Heart left ventricle (tissue), 13 donors: ENCODE measurements at regions not wholly inside any gene's neighbourhood (a gene's known extent, or its start where the extent isn't known, plus 50 kb on each side); places are given as distances from the start of the nearest gene placed in this dataset.

Experiments
- CTCF ChIP-seq, 12 donors: fragments of 200-600 bp; sonication (generic) in 4 of 12; IDR thresholded peaks; one replicate each; pipeline versions ENCODE4 v1.5.0 to v1.8.0; 2018 to 2022; ENCODE audit warnings: antibody characterized with exemption in 12 of 12, mild to moderate bottlenecking in 5 of 12
- POLR2A ChIP-seq, 2 donors: fragments of 450-650 bp; IDR thresholded peaks; one replicate each; pipeline ENCODE4 v1.6.1; 2017; ENCODE audit warnings: antibody characterized with exemption in 2 of 2, mild to moderate bottlenecking in 2 of 2, moderate library complexity in 2 of 2
- donor health status: ischemic (EF 13 %, LVEDD 7.1; RV severe dilation, severe dysfunction).
- donor health status: DM: no; HTN: yes; CAD: no.
- donor health status: DM: no; HTN: no; CAD: no.
- donor health status: ischemic (EF 25% LVEDD 6.9; RV normal size, moderate dysfunction).
- donor health status: ischemic (EF 25% LVEDD 5.7; RV mildly dilated, moderate dysfunction).
- donor health status: ischemic (EF 35%, LVEDD 5.7; RV mildly dilated, moderate dysfunction).
- donor health status: nonischemic (EF 11% LVEDD 7.7; RV severe dilation, severe dysfunction).
- donor health status: DM: yes; HTN: yes; CAD: no.
- donor health status: PGD.
- donor health status: ischemic (EF 29% LVEDD 5.4; RV normal size, mild dysfunction).
- donor health status: nonischemic (EF 23%, LVEDD 6.1; RV moderate dilation, normal function).

GRCh38 chr3:94360987-94361386, 298.1 kb downstream of the NSUN3 start:
- TF ChIP-seq CTCF (IDR thresholded peaks at IDR 0.05) (no peak), POLR2A (IDR thresholded peaks at IDR 0.05) (no peak)
